ENCODE measurements at regions not wholly inside any gene's neighbourhood (a gene's known extent, or its start where the extent isn't known, plus 50 kb on each side); places are given as distances from the start of the nearest gene placed in this dataset.

DNA sequence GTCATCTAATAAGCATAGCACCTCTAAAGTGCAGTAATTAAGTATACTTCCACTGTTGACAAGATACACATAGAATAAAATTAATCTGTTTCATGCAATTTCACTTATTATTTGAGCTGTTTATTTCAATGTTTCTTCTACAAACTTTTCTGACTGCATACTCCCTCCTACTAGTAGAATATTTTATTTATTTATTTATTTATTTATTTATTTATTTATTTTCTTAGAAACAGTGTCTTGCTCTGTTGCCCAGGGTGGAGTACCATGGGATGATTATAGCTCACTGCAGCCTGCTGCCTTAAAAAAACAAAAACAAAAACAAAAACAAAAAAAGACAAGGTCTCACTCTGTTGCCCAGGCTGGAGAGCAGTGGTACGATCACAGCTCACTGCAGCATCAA, 68.4 kb upstream of the KITLG start:
- DNase-seq (ENCODE audit: low read depth, low spot score): no peak

GRCh38 chr12:88646824-88647223, 66.6 kb upstream of the KITLG start:
- DNase-seq (ENCODE audit: low read depth, low spot score): no peak

DNA sequence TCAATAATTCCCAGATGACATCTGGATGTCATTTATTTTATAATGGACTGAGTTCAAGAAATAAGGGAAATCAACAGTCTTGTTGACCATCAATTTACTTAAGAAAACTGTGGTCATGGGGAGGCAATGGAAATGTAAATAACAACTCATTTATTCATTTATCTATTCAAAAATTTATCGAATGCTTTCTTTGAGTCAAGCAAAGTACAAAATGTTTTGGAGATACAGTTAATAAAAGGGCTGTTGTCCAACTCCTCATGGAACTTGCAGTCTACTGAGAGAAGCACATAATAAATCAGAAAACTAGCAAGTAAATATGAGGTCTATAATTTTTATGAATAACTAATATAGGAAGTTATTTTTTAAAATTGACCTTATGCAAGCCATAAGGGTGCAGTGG, 65.5 kb upstream of the KITLG start:
- no peak for DNase-seq (ENCODE audit: low read depth, low spot score)

DNA sequence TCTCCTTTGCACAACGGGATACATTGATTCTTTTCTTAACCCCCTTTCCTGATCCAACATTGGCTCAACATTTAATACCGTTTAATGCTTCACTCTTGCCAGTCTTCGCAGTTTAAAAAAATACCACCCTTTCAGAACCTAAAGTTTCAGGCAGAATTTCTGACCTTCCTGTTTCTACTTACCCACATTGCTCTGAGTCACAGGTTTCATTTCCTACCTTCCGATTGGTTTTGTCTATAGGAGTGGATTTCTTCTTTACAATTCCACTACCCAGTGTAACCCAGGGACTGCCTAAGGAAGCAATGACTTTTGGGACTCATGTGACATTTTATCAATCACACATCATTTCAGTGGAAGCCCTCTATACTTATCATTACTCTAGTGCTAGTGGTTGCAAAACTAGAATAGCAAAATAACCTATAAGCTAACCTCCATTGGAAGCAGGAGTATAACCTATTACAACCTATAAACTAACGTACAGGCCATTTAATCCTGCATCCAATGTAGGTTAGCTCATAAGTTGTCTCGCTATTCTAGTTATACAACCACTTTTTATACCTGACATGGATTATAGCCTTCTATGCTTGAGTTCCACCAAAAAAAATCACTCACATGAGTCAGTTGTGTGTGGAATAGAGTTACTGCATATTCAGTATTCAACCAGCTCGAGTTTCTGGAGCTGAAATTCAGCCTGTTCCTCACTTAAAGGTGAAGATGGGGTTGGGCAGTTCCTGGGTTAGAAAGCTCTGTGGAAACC, 64.9 kb upstream of the KITLG start:
- no peak for DNase-seq (ENCODE audit: low read depth, low spot score)

- DNase-seq (ENCODE audit: low read depth, low spot score): no peak
These were observed 63.4 kb upstream of the KITLG start for GRCh38 chr12:88643685-88644084.

DNA sequence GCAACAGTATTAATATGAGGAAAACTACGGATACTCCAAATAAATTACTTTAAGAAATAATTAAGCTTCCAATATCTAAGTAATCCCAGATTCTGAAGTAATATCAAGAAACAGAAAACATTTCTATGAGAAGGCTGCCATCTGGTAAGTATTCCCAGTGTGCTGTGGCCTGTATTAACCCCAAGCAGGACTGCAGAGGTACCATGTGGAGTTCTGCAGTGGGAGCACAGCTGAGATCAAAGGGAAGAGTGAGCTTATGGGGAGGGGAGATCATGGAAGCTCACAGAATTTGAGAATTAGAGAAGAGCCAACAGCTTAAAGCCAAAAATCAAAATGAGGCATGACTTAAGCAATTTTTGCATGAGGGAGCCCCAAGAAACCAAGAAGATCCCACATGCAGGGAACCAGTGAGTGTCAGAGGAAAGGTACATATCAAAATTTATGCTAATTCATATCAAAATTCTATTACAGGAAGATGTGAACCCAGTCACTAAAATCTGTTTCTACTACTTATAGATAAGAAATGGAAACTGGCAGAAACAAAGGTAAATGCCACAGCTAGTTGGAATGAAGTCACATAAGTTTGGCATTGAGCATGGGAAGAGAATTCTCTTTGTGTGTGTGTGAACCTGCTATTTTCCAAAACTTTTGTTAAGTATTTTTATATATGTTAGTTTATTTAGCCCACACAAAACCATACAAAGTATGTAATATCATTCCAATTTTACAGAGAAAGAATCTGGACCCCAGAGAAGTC, 62.6 kb upstream of the KITLG start:
- no peak for DNase-seq (ENCODE audit: low read depth, low spot score)

DNA sequence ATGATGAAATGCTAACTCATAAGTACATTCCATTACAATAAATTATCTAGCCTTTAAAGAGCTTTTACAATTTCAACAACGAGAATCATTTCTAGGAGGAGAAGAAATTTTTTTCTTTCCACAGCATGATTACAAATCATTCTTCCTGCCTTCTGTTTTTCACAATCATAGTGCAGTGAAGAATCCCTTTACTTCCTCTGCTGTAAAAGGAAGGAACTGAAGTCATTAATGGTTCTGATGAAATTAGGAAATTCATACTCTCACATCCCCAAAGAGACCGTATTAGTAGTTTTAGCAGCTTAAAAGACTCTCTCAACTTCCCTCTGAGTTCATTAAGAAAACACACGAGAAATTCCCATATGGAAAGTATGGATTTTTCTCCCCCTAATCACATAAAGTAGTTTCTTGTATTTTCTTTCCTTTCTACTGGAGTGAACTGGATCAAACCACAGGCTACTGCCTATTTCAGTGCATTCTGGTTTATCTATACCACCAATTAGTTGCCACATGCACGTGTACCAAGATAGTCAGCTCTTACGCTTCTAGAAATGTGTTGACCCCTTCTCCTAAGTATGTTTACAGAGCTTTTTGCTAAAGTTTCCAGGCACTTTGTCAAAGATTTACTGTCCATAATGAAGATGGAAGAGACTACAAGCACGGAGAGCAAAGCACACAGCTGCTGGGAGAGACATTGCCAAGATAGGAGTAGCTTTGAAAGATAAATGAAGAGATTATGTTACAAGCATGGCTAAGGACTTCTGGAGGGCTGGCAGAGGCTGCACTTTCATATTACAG, 58.9 kb upstream of the KITLG start:
- no peak for DNase-seq (ENCODE audit: low read depth, low spot score)

DNA sequence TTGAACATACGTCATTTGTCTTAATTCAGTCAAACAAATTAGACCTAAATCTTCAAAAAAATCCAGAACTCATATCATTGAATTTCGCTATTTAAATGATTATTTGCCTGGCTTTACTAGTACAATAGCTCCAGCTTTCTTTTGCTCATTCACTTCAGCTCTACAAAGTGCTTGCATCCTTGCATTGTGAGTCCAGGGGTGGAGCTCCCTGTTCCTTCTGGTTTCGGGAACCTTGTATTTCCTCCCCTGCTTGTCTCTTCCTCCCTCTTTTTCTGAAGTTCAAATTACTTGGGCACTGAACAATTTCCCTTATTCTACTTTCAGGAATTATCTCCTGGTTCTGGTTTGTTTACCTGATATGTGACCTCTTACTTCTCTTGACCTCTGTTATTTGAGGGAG, 58.1 kb upstream of the KITLG start:
- DNase-seq (ENCODE audit: low read depth, low spot score): no peak

- DNase-seq (ENCODE audit: low read depth, low spot score): no peak
These were observed 53.7 kb upstream of the KITLG start for GRCh38 chr12:88634008-88634407.

GRCh38 chr12:88633312-88633711, 53.0 kb upstream of the KITLG start:
- DNase-seq (ENCODE audit: low read depth, low spot score): no peak

DNA sequence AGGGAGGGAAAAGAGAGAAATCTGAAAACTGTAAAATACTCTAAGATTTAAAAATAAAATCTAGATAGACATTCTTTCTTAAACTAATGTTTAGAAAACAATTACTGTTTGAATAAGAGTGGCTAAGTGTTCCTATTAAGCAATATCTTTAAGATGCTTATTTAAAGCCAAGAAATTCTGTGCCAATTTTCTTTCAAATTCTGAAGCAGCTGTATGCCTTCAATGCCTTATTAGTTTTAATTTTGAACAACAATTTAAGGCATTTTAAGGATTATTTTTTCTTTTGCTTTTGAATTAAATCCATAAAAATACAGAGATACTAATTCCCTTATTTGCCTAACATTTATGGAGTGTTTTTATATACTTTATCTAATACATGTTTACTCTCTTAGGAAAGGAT, 50.3 kb upstream of the KITLG start:
- DNase-seq (ENCODE audit: low read depth, low spot score): no peak
